GM23248 (cell line): ENCODE measurements at regions not wholly inside any gene's neighbourhood (a gene's known extent, or its start where the extent isn't known, plus 50 kb on each side); places are given as distances from the start of the nearest gene placed in this dataset.

ENCODE experiments used
- DNase-seq: peaks from one replicate; pipeline ENCODE4 v3.0.0-alpha.2; 2015
- H2AFZ ChIP-seq: fragments of 200-600 bp; sonication (generic); 2 replicates; pipeline ENCODE4 v1.6.1; 2016; ENCODE audit warnings: antibody characterized with exemption
- H3F3A ChIP-seq: fragments of 200-600 bp; sonication (generic); 2 replicates; pipeline ENCODE4 v1.6.1; 2016; ENCODE audit warnings: mild to moderate bottlenecking, antibody characterized with exemption, mixed run types; ENCODE audit not compliant: insufficient read depth
- H3K27ac ChIP-seq: fragments of 200-600 bp; sonication (generic); 2 replicates; pipeline ENCODE4 v1.5.1; 2016; ENCODE audit warnings: mild to moderate bottlenecking
- H3K27me3 ChIP-seq: fragments of 200-600 bp; sonication (generic); replicated peaks from 2 replicates; pipeline ENCODE4 v1.6.1; 2016; ENCODE audit warnings: mild to moderate bottlenecking; ENCODE audit not compliant: insufficient read depth
- H3K36me3 ChIP-seq: fragments of 200-600 bp; sonication (generic); 2 replicates; pipeline ENCODE4 v1.6.1; 2016; ENCODE audit warnings: low read depth, mild to moderate bottlenecking
- H3K4me1 ChIP-seq: fragments of 200-600 bp; sonication (generic); 2 replicates; pipeline ENCODE4 v1.6.1; 2016; ENCODE audit warnings: mild to moderate bottlenecking; ENCODE audit not compliant: insufficient read depth
- H3K4me2 ChIP-seq: fragments of 200-600 bp; sonication (generic); one replicate; pipeline ENCODE4 v1.6.1; 2016; ENCODE audit warnings: mild to moderate bottlenecking; ENCODE audit not compliant: unreplicated experiment
- H3K4me3 ChIP-seq: fragments of 200-600 bp; sonication (generic); 2 replicates; pipeline ENCODE4 v1.5.1; 2016; ENCODE audit warnings: mild to moderate bottlenecking
- H3K79me2 ChIP-seq: fragments of 200-600 bp; sonication (generic); 2 replicates; pipeline ENCODE4 v1.6.1; 2016; ENCODE audit warnings: mild to moderate bottlenecking; ENCODE audit not compliant: insufficient read depth
- H3K9ac ChIP-seq: fragments of 200-600 bp; sonication (generic); 2 replicates; pipeline ENCODE4 v1.6.1; 2016; ENCODE audit warnings: mild to moderate bottlenecking
- H3K9me2 ChIP-seq: fragments of 200-600 bp; sonication (generic); 2 replicates; pipeline ENCODE4 v1.6.1; 2016; ENCODE audit warnings: mixed run types, mild to moderate bottlenecking, moderate library complexity; ENCODE audit not compliant: insufficient read depth
- H3K9me3 ChIP-seq: fragments of 200-600 bp; sonication (generic); one replicate; pipeline ENCODE4 v1.6.1; 2017; ENCODE audit warnings: low read depth
- H4K20me1 ChIP-seq: fragments of 200-600 bp; sonication (generic); 2 replicates; pipeline ENCODE4 v1.6.0; 2016; ENCODE audit not compliant: insufficient read depth
- EZH2 ChIP-seq: fragments of 200-600 bp; sonication (generic); IDR thresholded peaks from 2 replicates; pipeline ENCODE4 v1.6.1; 2018; ENCODE audit warnings: antibody characterized with exemption, mild to moderate bottlenecking; ENCODE audit not compliant: insufficient read depth, poor library complexity, severe bottlenecking
- EZH2phosphoT487 ChIP-seq: fragments of 200-600 bp; sonication (generic); IDR thresholded peaks from 2 replicates; pipeline ENCODE4 v1.6.1; 2018; ENCODE audit warnings: antibody characterized with exemption, moderate library complexity, mild to moderate bottlenecking, low read depth; ENCODE audit not compliant: insufficient read depth
- WGBS, 2 experiments: methylation state at CpG; one replicate each; pipeline ENCODE4 v1.1.6; 2015 to 2017; ENCODE audit warnings: low lambda C conversion rate in 2 of 2, low coverage in 1 of 2; ENCODE audit errors: missing lambda C conversion rate in 2 of 2; 5-methylcytosine and 5-hydroxymethylcytosine counted together
- in situ Hi-C: fragments of 300-500 bp; cut with MboI; formaldehyde crosslinking; loops from 2 replicates; pipeline ENCODE4 v1.15.0; 2020

DNA sequence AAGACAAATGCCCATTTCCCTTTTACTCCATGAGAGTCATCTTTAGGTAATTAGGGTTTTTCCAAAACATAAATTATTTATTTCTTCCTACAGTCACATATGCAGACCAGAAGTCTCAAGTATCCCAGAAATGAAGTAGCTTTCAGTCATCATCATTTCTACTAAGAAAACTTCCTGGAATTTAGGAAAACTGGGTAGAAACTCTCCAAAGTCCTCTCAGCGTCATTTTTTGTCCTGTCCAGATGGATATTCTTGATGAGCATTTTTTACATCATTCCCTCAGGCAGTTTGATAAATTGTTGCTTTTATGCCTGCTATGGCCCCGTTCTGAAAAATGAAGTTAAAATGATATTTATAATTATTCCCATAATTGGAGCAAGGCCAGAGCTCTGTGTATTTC lies 93.9 kb upstream of the DCN start:
- WGBS, 2 experiments, result 29 to 38% methylated on average over 2 of the region's 2 CpGs
- no peak for DNase-seq
- no peak overlapping the region for H3K4me3 ChIP-seq
- no peak overlapping the region for H2AFZ ChIP-seq
- H3K27ac ChIP-seq, result no peak overlapping the region
- H3F3A ChIP-seq, result no peaks in the 10 kb centered on the region
- no peak overlapping the region for H3K4me2 ChIP-seq
- no peaks in the 10 kb centered on the region for H3K27me3 ChIP-seq
- no peaks in the 10 kb centered on the region for H3K9me2 ChIP-seq
- H3K4me1 ChIP-seq, result no peaks in the 10 kb centered on the region
- TF ChIP-seq EZH2phosphoT487, result no peak
- no peak for TF ChIP-seq EZH2
- H4K20me1 ChIP-seq, result no peaks in the 10 kb centered on the region
- in situ Hi-C loops, result no loop called here
- H3K79me2 ChIP-seq, result no peaks in the 10 kb centered on the region
- no peak overlapping the region for H3K9ac ChIP-seq
- H3K36me3 ChIP-seq, result no peaks in the 10 kb centered on the region
- H3K9me3 ChIP-seq, result no peaks in the 10 kb centered on the region

- Histone ChIP-seq H3K4me2 (no peak overlapping the region), H3K27me3 (no peaks in the 10 kb centered on the region), H3K79me2 (no peaks in the 10 kb centered on the region), H3K4me1 (no peaks in the 10 kb centered on the region), H3K36me3 (no peaks in the 10 kb centered on the region), H3K9ac (no peak overlapping the region), H3F3A (no peaks in the 10 kb centered on the region), H3K9me2 (no peaks in the 10 kb centered on the region), H3K27ac (no peak overlapping the region), H3K9me3 (no peaks in the 10 kb centered on the region), H3K4me3 (no peak overlapping the region), H4K20me1 (no peaks in the 10 kb centered on the region), H2AFZ (peak overlapping the region; percentile 47)
- TF ChIP-seq EZH2 (no peak), EZH2phosphoT487 (no peak)
- in situ Hi-C loops, result no loop called here
- no peak for DNase-seq
- 87 to 89% methylated on average over 1 of the region's 1 CpG for WGBS, 2 experiments
Measured at GRCh38 chr12:91275321-91275720, 92.7 kb upstream of the DCN start.

- H3K27me3 ChIP-seq, result no peaks in the 10 kb centered on the region
- in situ Hi-C loops, result no loop called here
- no peak overlapping the region for H3K4me3 ChIP-seq
- 5 to 43% methylated on average over 1 of the region's 1 CpG for WGBS, 2 experiments
- H3K36me3 ChIP-seq, result no peaks in the 10 kb centered on the region
- H3K4me2 ChIP-seq, result no peak overlapping the region
- no peaks in the 10 kb centered on the region for H3K9me2 ChIP-seq
- TF ChIP-seq EZH2 (no peak), EZH2phosphoT487 (no peak)
- H3K9me3 ChIP-seq, result no peaks in the 10 kb centered on the region
- no peaks in the 10 kb centered on the region for H4K20me1 ChIP-seq
- peak overlapping the region; percentile 47 for H2AFZ ChIP-seq
- H3K27ac ChIP-seq, result no peak overlapping the region
- no peaks in the 10 kb centered on the region for H3K79me2 ChIP-seq
- H3F3A ChIP-seq, result no peaks in the 10 kb centered on the region
- H3K9ac ChIP-seq, result no peak overlapping the region
- no peaks in the 10 kb centered on the region for H3K4me1 ChIP-seq
- DNase-seq, result peak; percentile 20
Measured at GRCh38 chr12:91274916-91275315, 92.3 kb upstream of the DCN start.

DNA sequence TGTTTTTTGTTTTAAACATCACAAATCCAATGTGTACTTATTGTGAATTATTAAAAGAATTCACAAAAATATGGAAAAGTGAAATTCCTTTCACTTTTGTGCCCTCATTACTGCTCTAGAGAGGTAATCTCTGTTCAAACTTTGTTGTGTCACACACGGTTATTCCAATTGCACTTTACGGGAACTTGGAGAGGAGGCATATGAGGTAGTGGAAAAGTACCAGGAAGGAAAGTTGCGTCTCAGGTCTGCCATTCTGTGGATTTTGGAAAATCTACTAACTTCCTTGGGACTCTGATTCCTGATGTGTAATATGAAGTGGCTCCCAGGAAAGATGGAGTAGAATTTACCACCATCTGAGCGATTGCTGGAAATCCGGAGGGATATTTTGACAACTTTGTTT lies 90.9 kb upstream of the DCN start:
- H3K9me2 ChIP-seq, result no peaks in the 10 kb centered on the region
- no peak overlapping the region for H3K27ac ChIP-seq
- H3K27me3 ChIP-seq, result no peaks in the 10 kb centered on the region
- no peaks in the 10 kb centered on the region for H3K79me2 ChIP-seq
- TF ChIP-seq EZH2 (no peak), EZH2phosphoT487 (no peak)
- in situ Hi-C loops, result no loop called here
- H3K4me2 ChIP-seq, result no peak overlapping the region
- H3F3A ChIP-seq, result no peaks in the 10 kb centered on the region
- no peak for DNase-seq
- WGBS, 2 experiments, result 95 to 97% methylated on average over 5 of the region's 5 CpGs
- H3K4me3 ChIP-seq, result no peak overlapping the region
- H2AFZ ChIP-seq, result no peak overlapping the region
- no peaks in the 10 kb centered on the region for H4K20me1 ChIP-seq
- H3K9me3 ChIP-seq, result no peaks in the 10 kb centered on the region
- H3K4me1 ChIP-seq, result no peaks in the 10 kb centered on the region
- H3K36me3 ChIP-seq, result no peaks in the 10 kb centered on the region
- no peak overlapping the region for H3K9ac ChIP-seq

DNA sequence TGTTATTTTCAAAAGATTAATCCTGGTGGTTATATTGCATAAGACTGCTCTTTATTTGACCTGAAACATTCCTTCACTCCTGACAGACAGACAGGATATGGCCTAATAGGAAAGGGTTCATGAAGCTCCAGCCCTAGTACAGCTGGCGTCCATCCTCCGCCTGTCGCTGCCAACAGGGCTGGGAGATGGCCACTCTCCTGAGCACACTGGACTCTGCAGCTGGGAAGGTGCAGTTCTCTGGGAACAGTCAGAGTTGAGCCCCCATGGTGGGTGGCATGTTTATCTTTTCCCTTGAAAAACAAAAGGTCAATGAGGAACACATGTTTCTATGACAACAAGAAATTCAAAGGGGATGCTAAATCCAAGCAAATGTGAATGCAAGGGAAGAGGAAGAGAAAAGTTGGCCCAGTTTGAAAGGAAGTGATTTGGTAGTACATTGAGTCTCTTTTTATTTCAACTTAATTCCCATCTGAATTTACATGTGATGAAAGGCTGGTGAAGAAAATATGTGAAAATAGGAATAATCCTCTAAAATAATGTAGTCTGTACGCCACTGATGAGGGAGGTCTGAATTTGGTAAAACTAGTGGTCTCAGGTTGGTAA lies 89.9 kb upstream of the DCN start:
- Histone ChIP-seq H4K20me1 (no peaks in the 10 kb centered on the region), H3K79me2 (no peaks in the 10 kb centered on the region), H3F3A (no peaks in the 10 kb centered on the region), H3K4me3 (no peak overlapping the region), H3K9me2 (no peaks in the 10 kb centered on the region), H3K4me2 (no peak overlapping the region), H3K27ac (no peak overlapping the region), H3K9me3 (no peaks in the 10 kb centered on the region), H2AFZ (no peak overlapping the region), H3K27me3 (no peaks in the 10 kb centered on the region), H3K4me1 (no peaks in the 10 kb centered on the region), H3K9ac (no peak overlapping the region), H3K36me3 (no peaks in the 10 kb centered on the region)
- 72 to 76% methylated on average over 4 of the region's 4 CpGs for WGBS, 2 experiments
- in situ Hi-C loops, result no loop called here
- no peak for TF ChIP-seq EZH2
- no peak for TF ChIP-seq EZH2phosphoT487
- no peak for DNase-seq
